DOHH2 (cell line): ENCODE measurements at regions not wholly inside any gene's neighbourhood (a gene's known extent, or its start where the extent isn't known, plus 50 kb on each side); places are given as distances from the start of the nearest gene placed in this dataset.

ENCODE experiments used
- EZH2phosphoT487 ChIP-seq: fragments of 200-600 bp; sonication (generic); IDR thresholded peaks from 2 replicates; pipeline ENCODE4 v1.6.1; 2017; ENCODE audit warnings: borderline replicate concordance, mild to moderate bottlenecking, antibody characterized with exemption, low read length, moderate library complexity, mixed read lengths
- TF ChIP-seq, protein P1 (sequence below): fragments of 200-600 bp; sonication (generic); IDR thresholded peaks from one replicate; pipeline ENCODE4 v1.5.1; 2014; ENCODE audit warnings: antibody characterized with exemption, mild to moderate bottlenecking, low read depth, low read length; ENCODE audit not compliant: poor library complexity, severe bottlenecking

GRCh38 chr13:80483157-80483556 lies 142.2 kb upstream of the SPRY2 start:
- TF ChIP-seq, protein P1, sequence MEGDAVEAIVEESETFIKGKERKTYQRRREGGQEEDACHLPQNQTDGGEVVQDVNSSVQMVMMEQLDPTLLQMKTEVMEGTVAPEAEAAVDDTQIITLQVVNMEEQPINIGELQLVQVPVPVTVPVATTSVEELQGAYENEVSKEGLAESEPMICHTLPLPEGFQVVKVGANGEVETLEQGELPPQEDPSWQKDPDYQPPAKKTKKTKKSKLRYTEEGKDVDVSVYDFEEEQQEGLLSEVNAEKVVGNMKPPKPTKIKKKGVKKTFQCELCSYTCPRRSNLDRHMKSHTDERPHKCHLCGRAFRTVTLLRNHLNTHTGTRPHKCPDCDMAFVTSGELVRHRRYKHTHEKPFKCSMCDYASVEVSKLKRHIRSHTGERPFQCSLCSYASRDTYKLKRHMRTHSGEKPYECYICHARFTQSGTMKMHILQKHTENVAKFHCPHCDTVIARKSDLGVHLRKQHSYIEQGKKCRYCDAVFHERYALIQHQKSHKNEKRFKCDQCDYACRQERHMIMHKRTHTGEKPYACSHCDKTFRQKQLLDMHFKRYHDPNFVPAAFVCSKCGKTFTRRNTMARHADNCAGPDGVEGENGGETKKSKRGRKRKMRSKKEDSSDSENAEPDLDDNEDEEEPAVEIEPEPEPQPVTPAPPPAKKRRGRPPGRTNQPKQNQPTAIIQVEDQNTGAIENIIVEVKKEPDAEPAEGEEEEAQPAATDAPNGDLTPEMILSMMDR = no peak
- no peak for TF ChIP-seq EZH2phosphoT487
